ENCODE measurements at regions not wholly inside any gene's neighbourhood (a gene's known extent, or its start where the extent isn't known, plus 50 kb on each side); places are given as distances from the start of the nearest gene placed in this dataset.

GRCh38 chr20:11651647-11652046, 266.0 kb upstream of the BTBD3 start:
- no peak for TF ChIP-seq POLR2A (IDR thresholded peaks at IDR 0.05; ENCODE audit: low read length)
- no peak for TF ChIP-seq GATA1 (IDR thresholded peaks at IDR 0.05; ENCODE audit: low read depth, low read length)
